Sigmoid colon (tissue), 6 donors: ENCODE measurements at regions not wholly inside any gene's neighbourhood (a gene's known extent, or its start where the extent isn't known, plus 50 kb on each side); places are given as distances from the start of the nearest gene placed in this dataset.
A peak's percentile ranks its signal among the peaks of the same experiment; 100 is the strongest.

Source experiments
- DNase-seq: peaks from one replicate; pipeline ENCODE4 v3.0.0-alpha.2; 2019
- H3K27ac ChIP-seq, 4 donors: fragments of 200-600 bp; sonication (generic); one replicate each; pipeline ENCODE4 v1.5.1; 2016 to 2019; ENCODE audit warnings: mild to moderate bottlenecking in 1 of 4
- H3K27me3 ChIP-seq, 3 donors: fragments of 200-600 bp; sonication (generic); one replicate each; pipeline ENCODE4 v1.5.1; 2019; ENCODE audit warnings: mild to moderate bottlenecking in 1 of 3
- H3K36me3 ChIP-seq, 4 donors: fragments of 200-600 bp; sonication (generic); one replicate each; pipeline ENCODE4 v1.5.1; 2016 to 2019
- H3K4me1 ChIP-seq, 4 donors: fragments of 200-600 bp; sonication (generic); one replicate each; pipeline ENCODE4 v1.5.1; 2017 to 2019
- H3K4me3 ChIP-seq, 4 donors: fragments of 200-600 bp; sonication (generic); one replicate each; pipeline ENCODE4 v1.5.1; 2017 to 2019; ENCODE audit warnings: mild to moderate bottlenecking in 2 of 4, moderate library complexity in 1 of 4
- H3K9me3 ChIP-seq, 4 donors: fragments of 200-600 bp in 3 of 4; sonication (generic) in 3 of 4; one replicate each; pipeline versions ENCODE4 v1.5.1 to v1.6.1; 2013 to 2019
- CTCF ChIP-seq, 4 experiments: fragments of 450-650 bp in 3 of 4; fragments of 200-600 bp in 1 of 4; IDR thresholded peaks; one replicate each; pipeline ENCODE4 v1.5.1; 2016 to 2019; ENCODE audit warnings: antibody characterized with exemption in 4 of 4, mild to moderate bottlenecking in 3 of 4, moderate library complexity in 2 of 4
- EP300 ChIP-seq, 4 donors: sonication (generic); formaldehyde crosslinking; IDR thresholded peaks; one replicate each; pipeline ENCODE4 v1.6.1; 2017; ENCODE audit warnings: antibody characterized with exemption in 4 of 4
- POLR2A ChIP-seq, 2 donors: fragments of 450-650 bp; IDR thresholded peaks; one replicate each; pipeline ENCODE4 v1.6.1; 2016; ENCODE audit warnings: antibody characterized with exemption in 2 of 2, mild to moderate bottlenecking in 2 of 2, moderate library complexity in 2 of 2
- POLR2AphosphoS5 ChIP-seq, 4 donors: sonication (generic); formaldehyde crosslinking; IDR thresholded peaks; one replicate each; pipeline ENCODE4 v1.6.1; 2017; ENCODE audit warnings: antibody characterized with exemption in 4 of 4
- WGBS, 2 donors: extraction: QIAGEN DNeasy Blood & Tissue Kit; methylation state at CpG; one replicate each; pipeline ENCODE4 v1.1.7; 2013; 5-methylcytosine and 5-hydroxymethylcytosine counted together
- intact Hi-C: fragments of 100-400 bp; cut with DNase I; formaldehyde crosslinking; loops from one replicate; pipeline ENCODE4 v1.15.1; 2023
- donor health status: healthy with polysubstance abuse.
- donor health status: healthy.

DNA sequence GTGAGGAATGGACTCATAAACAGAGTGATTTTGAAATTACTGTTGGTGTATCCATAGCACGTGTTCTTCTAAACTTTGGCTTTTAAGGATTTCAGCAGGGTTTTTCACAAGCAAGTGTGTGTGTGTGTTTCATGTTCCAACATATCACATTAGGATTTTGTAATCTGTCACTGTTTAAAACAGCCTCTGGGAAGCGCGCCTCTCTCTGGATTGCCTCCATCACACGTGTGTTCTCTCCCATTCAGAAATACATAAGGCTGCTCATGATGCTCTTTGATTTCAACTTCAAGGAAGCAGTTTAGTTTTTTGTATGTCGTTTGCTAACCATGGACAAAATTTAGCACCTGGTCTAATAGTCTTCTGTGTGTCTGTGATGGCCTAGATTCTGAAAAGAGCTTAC lies 370.4 kb downstream of the MTX2 start:
- Histone ChIP-seq H3K27me3 (peaks cover 0 to 52% (median 11%) of the 10 kb centered on the region in 3 donors), H3K4me1 (peaks cover 0 to 11% (median 3%) of the 10 kb centered on the region in 4 donors), H3K27ac (no peak overlapping the region), H3K36me3 (no peaks in the 10 kb centered on the region), H3K9me3 (no peaks in the 10 kb centered on the region), H3K4me3 (no peak overlapping the region)
- intact Hi-C loops: loop anchor here (2.0 to 5.0 kb wide), 4 partner anchors 85 to 511 kb away; partner anchors contain the start of genes HOXD8 and MTX2
- no peak for TF ChIP-seq POLR2A (IDR thresholded peaks at IDR 0.05)
- TF ChIP-seq CTCF (IDR thresholded peaks at IDR 0.05): no peak
- no peak for TF ChIP-seq EP300 (IDR thresholded peaks at IDR 0.05)
- TF ChIP-seq POLR2AphosphoS5 (IDR thresholded peaks at IDR 0.05): no peak
- WGBS, 2 donors: 50 to 66% methylated on average over 5 of the region's 5 CpGs
- no peak for DNase-seq

DNA sequence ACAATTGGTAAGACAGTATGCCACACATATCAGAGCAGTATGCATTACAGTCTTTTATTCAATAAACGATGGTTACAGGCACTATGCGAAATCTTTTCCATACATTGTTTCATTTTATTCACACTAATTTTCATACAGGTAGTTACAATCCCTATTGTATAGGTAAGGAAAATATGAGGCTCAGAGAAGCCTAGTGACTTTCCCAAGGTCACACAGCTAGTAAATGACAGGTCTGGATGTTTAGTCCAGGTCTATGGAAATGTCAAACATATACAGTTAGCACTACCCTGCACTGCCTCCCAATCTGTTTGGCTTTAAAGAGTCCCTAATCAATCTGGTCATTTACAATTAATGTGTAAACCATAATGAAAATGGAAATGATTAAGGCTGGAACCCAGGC lies 372.2 kb downstream of the MTX2 start:
- no peak for DNase-seq
- H3K4me3 ChIP-seq: no peak overlapping the region
- no peaks in the 10 kb centered on the region for H3K9me3 ChIP-seq
- TF ChIP-seq EP300 (IDR thresholded peaks at IDR 0.05) (no peak), POLR2AphosphoS5 (IDR thresholded peaks at IDR 0.05) (no peak), CTCF (IDR thresholded peaks at IDR 0.05) (no peak), POLR2A (IDR thresholded peaks at IDR 0.05) (no peak)
- H3K4me1 ChIP-seq: peaks cover 0 to 11% (median 3%) of the 10 kb centered on the region in 4 donors
- H3K27me3 ChIP-seq: peaks cover 0 to 45% (median 11%) of the 10 kb centered on the region in 3 donors
- H3K27ac ChIP-seq: no peak overlapping the region
- H3K36me3 ChIP-seq: no peaks in the 10 kb centered on the region
- intact Hi-C loops: no loop called here
- 89 to 93% methylated on average over 2 of the region's 2 CpGs for WGBS, 2 donors

DNA sequence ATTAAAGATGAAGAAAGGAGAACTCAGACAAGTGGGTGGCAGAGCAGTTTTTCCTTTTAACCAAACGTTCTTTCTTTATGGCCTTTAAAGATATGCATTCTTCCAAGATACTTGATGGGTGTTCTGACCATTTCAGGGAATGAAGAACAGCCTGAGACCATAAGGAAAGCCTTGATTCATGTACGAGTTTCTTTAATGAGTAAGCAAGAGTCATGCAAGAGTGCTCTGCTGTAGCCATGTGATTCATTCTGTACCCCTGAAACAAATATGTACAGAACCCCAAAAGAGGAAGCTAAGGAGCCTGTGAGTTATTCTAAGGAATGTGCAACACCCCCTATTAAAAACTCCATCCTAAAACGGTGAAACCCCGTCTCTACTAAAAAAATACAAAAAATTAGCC lies 372.8 kb downstream of the MTX2 start:
- no peak overlapping the region for H3K27ac ChIP-seq
- WGBS, 2 donors: 58 to 63% methylated on average over 4 of the region's 4 CpGs
- no peak overlapping the region for H3K4me3 ChIP-seq
- no peaks in the 10 kb centered on the region for H3K9me3 ChIP-seq
- no peak for DNase-seq
- peaks cover 0 to 11% (median 3%) of the 10 kb centered on the region in 4 donors for H3K4me1 ChIP-seq
- H3K27me3 ChIP-seq: peaks cover 0 to 39% (median 11%) of the 10 kb centered on the region in 3 donors
- no peak for TF ChIP-seq EP300 (IDR thresholded peaks at IDR 0.05)
- no peak for TF ChIP-seq POLR2AphosphoS5 (IDR thresholded peaks at IDR 0.05)
- no peak for TF ChIP-seq CTCF (IDR thresholded peaks at IDR 0.05)
- no peak for TF ChIP-seq POLR2A (IDR thresholded peaks at IDR 0.05)
- no peaks in the 10 kb centered on the region for H3K36me3 ChIP-seq
- intact Hi-C loops: no loop called here

DNA sequence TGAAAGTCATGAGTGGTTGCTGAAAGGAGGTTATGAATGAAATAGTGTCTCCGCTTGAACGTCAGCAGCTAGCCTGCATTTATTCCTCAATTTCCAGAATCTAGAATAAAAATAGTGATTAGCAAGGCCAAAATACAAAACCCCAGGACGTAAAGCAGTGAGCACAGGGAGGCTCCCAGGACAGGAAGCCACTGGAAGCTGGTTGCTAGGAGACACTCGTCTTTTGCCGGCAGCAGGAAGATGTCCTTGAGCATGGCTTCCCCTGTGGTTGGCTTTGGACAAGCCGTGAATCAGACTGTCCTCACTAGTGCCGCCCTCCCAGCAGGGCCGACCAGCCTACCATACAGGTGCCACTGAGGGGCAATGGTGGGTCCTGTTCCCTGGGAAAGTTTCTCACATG lies 374.4 kb downstream of the MTX2 start:
- Histone ChIP-seq H3K27ac (no peak overlapping the region), H3K4me3 (no peak overlapping the region), H3K9me3 (no peaks in the 10 kb centered on the region), H3K36me3 (no peaks in the 10 kb centered on the region), H3K4me1 (peaks cover 0 to under 1% (median under 1%) of the 10 kb centered on the region in 4 donors), H3K27me3 (peaks cover 0 to 23% (median 11%) of the 10 kb centered on the region in 3 donors)
- no peak for TF ChIP-seq POLR2A (IDR thresholded peaks at IDR 0.05)
- no peak for TF ChIP-seq EP300 (IDR thresholded peaks at IDR 0.05)
- no peak for TF ChIP-seq CTCF (IDR thresholded peaks at IDR 0.05)
- no peak for TF ChIP-seq POLR2AphosphoS5 (IDR thresholded peaks at IDR 0.05)
- intact Hi-C loops: no loop called here
- peak; percentile 69 for DNase-seq
- 31% methylated on average over 8 of the region's 8 CpGs for WGBS, 2 donors

DNA sequence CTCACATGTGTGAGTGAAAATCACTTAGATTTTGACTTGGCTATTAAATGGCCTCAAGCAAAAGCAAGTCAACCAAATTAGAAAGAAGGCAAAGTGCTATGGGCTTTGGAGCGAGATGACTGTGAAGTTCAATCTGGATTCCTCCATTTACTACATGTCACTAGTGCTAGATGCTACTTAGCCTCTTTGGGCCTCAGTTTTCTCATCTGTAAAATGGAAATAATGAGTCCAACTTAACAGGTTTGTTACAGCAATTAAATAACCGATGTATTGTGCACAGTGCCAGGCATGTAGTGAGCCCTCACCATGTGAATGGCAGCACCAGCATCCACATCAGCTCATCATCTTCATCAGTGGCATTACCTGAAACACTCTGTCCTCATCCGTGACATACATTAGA lies 376.3 kb downstream of the MTX2 start:
- intact Hi-C loops: no loop called here
- no peak for DNase-seq
- H3K27ac ChIP-seq: no peak overlapping the region
- H3K9me3 ChIP-seq: no peaks in the 10 kb centered on the region
- TF ChIP-seq CTCF (IDR thresholded peaks at IDR 0.05) (no peak), POLR2A (IDR thresholded peaks at IDR 0.05) (no peak), POLR2AphosphoS5 (IDR thresholded peaks at IDR 0.05) (no peak), EP300 (IDR thresholded peaks at IDR 0.05) (no peak)
- H3K4me1 ChIP-seq: no peaks in the 10 kb centered on the region
- H3K27me3 ChIP-seq: peaks cover 0 to 9% (median 6%) of the 10 kb centered on the region in 3 donors
- no peak overlapping the region for H3K4me3 ChIP-seq
- H3K36me3 ChIP-seq: no peaks in the 10 kb centered on the region
- WGBS, 2 donors: 90 to 96% methylated on average over 3 of the region's 3 CpGs
